Brain microvascular endothelial cell (primary cell): ENCODE measurements at regions not wholly inside any gene's neighbourhood (a gene's known extent, or its start where the extent isn't known, plus 50 kb on each side); places are given as distances from the start of the nearest gene placed in this dataset.

ENCODE experiments used
- DNase-seq: peaks from one replicate; pipeline ENCODE4 v3.0.0-alpha.2; 2020
- H3K27ac ChIP-seq: fragments of 250-450 bp; sonication (Bioruptor Pico); 2 replicates; pipeline ENCODE4 v1.5.1; 2020; ENCODE audit warnings: mild to moderate bottlenecking, moderate library complexity
- H3K27me3 ChIP-seq: fragments of 250-450 bp; sonication (Bioruptor Pico); replicated peaks from 2 replicates; pipeline ENCODE4 v1.5.1; 2020; ENCODE audit warnings: mild to moderate bottlenecking
- H3K36me3 ChIP-seq: fragments of 250-450 bp; sonication (Bioruptor Pico); replicated peaks from 2 replicates; pipeline ENCODE4 v1.5.1; 2020; ENCODE audit warnings: mild to moderate bottlenecking
- H3K4me3 ChIP-seq: 2 replicates; pipeline ENCODE4 v1.5.1; 2011; ENCODE audit warnings: low read depth, mild to moderate bottlenecking, control low read depth, low read length, moderate library complexity
- in situ Hi-C: cut with HindIII; loops from 2 replicates; pipeline ENCODE4 v1.10.0; 2017; ENCODE audit warnings: low sequenced_read_pairs, low pct_ligation_motif_present
- TF ChIP-seq, protein P1 (sequence below): IDR thresholded peaks from 2 replicates; pipeline ENCODE4 v1.5.1; 2011; ENCODE audit warnings: low read depth, mild to moderate bottlenecking, moderate library complexity, low read length, control low read depth, inconsistent platforms; ENCODE audit errors: missing control alignments

DNA sequence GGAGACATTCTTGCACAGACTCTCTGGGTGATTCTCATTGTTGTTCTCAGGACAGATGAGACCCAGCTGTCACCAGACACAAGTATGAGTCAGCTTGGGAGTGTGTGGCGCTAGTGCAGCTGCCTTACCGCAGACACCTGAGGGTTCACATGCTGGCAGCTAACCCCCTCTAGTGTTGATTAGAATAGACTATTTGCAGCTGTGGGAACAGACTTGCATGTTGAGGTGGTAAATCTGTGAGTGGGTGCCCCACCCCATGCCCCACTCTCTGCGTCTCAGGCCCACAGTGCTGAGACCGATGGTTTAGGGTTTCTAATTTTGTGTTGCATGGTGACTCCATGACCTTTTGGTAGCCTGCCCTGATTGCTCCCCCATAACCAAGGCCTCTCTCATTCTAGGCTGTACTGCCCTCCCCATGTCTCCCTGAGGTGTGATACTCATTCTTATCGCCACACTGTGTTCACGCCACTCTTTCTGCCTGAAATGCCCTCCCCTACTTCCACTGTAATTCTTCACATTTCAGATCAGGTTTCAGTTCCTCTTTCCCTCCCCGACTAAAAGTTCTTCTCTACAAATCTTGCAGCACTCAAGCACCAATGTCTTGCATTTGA lies 73.7 kb upstream of the KIRREL3 start:
- Histone ChIP-seq H3K27ac (no peak overlapping the region), H3K36me3 (no peaks in the 10 kb centered on the region), H3K4me3 (no peak overlapping the region), H3K27me3 (no peaks in the 10 kb centered on the region)
- in situ Hi-C loops, result no loop called here
- peak; percentile 9 for DNase-seq
- TF ChIP-seq, protein P1, sequence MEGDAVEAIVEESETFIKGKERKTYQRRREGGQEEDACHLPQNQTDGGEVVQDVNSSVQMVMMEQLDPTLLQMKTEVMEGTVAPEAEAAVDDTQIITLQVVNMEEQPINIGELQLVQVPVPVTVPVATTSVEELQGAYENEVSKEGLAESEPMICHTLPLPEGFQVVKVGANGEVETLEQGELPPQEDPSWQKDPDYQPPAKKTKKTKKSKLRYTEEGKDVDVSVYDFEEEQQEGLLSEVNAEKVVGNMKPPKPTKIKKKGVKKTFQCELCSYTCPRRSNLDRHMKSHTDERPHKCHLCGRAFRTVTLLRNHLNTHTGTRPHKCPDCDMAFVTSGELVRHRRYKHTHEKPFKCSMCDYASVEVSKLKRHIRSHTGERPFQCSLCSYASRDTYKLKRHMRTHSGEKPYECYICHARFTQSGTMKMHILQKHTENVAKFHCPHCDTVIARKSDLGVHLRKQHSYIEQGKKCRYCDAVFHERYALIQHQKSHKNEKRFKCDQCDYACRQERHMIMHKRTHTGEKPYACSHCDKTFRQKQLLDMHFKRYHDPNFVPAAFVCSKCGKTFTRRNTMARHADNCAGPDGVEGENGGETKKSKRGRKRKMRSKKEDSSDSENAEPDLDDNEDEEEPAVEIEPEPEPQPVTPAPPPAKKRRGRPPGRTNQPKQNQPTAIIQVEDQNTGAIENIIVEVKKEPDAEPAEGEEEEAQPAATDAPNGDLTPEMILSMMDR, result peak; percentile 54

DNA sequence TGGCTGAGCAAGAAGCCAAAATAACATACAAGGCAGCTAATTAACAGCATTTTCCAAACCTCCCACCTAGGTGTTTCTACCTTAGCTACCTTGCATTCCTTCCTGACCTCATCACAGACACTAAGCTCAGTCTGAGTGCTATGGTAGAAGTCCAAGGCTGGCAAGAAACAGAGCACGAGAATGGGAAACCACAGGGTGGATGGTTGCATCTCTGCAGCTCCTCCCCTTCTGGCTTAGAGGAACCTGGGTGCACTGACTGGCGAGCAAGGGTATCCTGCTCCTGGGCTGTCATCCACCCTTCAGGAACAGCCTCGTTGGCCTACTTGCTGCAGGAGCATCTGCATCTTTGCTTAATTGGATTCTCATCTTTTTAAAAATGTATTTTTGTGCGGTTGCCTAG lies 73.1 kb upstream of the KIRREL3 start:
- Histone ChIP-seq H3K4me3 (no peak overlapping the region), H3K36me3 (no peaks in the 10 kb centered on the region), H3K27me3 (no peaks in the 10 kb centered on the region), H3K27ac (no peak overlapping the region)
- in situ Hi-C loops, result no loop called here
- DNase-seq, result no peak
- TF ChIP-seq, protein P1, result no peak

DNA sequence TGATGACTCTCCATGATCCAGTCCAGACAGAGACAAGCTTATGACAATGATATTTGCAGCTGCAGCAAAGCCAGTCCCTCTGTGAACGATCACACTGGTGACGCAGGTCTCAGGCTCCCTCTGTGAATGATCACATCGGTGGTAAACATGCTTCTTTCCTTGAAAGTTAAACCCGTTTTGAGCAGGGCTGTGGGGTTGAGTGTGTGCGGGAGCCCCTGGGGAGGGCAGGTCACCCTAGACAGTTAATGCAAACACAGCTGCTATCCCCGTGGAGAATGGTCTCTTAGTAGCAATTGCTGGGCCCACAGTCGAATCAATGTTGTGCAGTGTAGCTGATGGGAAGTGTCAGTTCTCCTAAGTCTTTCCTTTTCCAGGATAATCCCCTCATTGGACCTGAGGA lies 71.0 kb upstream of the KIRREL3 start:
- Histone ChIP-seq H3K27me3 (no peaks in the 10 kb centered on the region), H3K27ac (no peak overlapping the region), H3K4me3 (no peak overlapping the region), H3K36me3 (no peaks in the 10 kb centered on the region)
- in situ Hi-C loops, result no loop called here
- TF ChIP-seq, protein P1, result no peak
- no peak for DNase-seq

DNA sequence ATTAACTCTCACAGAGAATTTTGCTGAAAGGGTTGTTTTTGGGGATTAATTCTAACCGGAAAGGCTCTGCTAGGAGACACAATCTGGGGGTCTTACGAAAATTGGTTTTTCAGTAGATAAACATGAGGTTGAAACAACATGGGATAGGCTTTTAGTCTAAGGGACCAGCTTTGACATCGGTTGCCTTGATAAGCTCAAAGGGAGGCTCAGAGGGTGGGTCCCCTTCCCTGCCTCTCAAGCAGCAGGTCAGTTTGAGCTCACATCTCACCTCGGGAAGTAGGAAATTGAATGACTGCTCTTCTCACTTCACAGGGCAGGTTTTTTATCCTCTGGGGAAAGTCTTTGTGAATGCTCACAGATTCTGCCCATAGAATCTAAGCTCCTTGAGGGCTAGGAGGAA lies 70.2 kb upstream of the KIRREL3 start:
- in situ Hi-C loops, result no loop called here
- Histone ChIP-seq H3K4me3 (no peak overlapping the region), H3K36me3 (no peaks in the 10 kb centered on the region), H3K27ac (no peak overlapping the region), H3K27me3 (no peaks in the 10 kb centered on the region)
- no peak for DNase-seq
- TF ChIP-seq, protein P1, result no peak

DNA sequence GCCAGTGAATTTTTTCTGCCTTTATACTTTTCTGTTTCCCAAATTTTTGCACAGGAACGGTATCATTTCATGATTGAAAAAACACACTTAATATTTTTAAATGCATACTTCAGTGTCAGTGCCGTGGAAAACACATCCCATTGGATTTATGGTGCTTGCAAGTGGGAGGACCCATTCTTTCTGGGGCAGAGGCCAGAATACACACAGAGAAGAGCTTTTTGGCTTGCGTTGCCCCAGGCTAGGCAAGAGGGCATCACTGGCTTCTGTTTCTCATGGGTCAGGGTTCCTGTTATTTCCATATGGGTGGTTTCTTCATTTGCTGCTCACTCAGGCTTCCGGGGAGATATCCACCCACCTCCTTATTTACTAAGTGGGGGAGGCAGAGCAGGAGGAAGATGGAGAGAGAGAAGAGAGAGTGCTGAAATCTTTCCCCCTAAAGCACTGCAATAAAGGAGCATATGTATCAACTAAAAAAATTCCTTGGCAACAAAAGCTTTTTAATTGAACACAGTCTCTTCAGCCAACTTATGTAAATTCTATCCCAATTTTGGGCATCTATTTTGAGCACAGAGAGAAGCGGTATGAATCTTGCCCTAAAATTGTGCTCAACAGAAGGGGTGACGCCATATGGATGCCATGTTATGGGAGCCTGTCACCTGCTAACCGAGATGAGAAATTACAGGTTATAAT lies 66.0 kb upstream of the KIRREL3 start:
- Histone ChIP-seq H3K27ac (no peak overlapping the region), H3K36me3 (no peaks in the 10 kb centered on the region), H3K27me3 (no peaks in the 10 kb centered on the region), H3K4me3 (no peak overlapping the region)
- in situ Hi-C loops, result no loop called here
- TF ChIP-seq, protein P1, result no peak
- no peak for DNase-seq
